SK-N-SH treated with all-trans-retinoic acid at 6 μM for 48 hours (cell line): ENCODE measurements at regions not wholly inside any gene's neighbourhood (a gene's known extent, or its start where the extent isn't known, plus 50 kb on each side); places are given as distances from the start of the nearest gene placed in this dataset.

ENCODE experiments used
- CSDC2 ChIP-seq: fragments of 250-450 bp; sonication (Bioruptor Pico); IDR thresholded peaks from 2 replicates; pipeline ENCODE4 v1.5.0; 2020; ENCODE audit warnings: mild to moderate bottlenecking, moderate library complexity
- CSRNP3 ChIP-seq: fragments of 250-450 bp; sonication (Bioruptor Pico); IDR thresholded peaks from 2 replicates; pipeline ENCODE4 v1.5.1; 2021; ENCODE audit warnings: mild to moderate bottlenecking, moderate library complexity
- GLIS3 ChIP-seq: fragments of 250-450 bp; sonication (Bioruptor Pico); IDR thresholded peaks from 2 replicates; pipeline ENCODE4 v1.5.0; 2020; ENCODE audit warnings: mild to moderate bottlenecking, moderate library complexity
- ZFP30 ChIP-seq: fragments of 450-650 bp; formaldehyde crosslinking; IDR thresholded peaks from 2 replicates; pipeline ENCODE4 v1.5.0; 2022; ENCODE audit warnings: mild to moderate bottlenecking, moderate library complexity

DNA sequence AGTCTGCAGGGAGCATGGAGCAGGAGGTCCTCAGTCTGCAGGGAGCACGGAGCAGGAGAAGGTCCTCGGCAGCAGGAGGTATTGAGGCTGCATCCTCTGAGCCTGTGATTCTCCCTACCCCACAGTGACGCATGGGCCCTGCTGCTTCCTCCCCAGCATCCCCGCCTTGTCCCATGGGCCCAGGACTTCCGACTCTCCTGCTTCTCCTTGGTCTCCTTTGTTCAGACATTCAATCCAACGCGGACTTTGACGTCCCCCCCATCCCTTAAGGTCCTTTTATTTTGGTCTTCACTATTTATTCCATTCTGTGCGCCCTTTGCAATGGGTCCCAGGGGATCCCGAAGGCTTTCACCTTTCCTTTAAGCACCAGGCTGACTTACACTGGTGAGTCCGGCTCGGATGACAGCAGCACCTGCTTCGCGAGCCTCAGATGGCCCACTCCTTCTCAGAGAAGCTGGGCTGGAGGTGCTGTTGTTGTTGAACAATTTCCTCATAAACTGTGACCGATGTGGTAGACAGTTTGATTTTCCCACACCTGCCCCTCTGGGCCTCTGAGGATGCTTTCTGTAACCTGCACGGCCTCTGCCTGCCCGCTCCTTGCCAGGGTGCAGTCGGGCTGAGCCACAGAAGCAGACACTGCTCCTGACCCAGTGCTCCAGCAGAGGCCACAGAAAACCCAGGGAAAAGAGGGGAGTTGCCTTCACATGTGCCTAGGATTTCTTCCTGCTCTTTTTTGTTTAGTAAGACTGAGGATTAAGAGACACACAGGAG is 407.2 kb upstream of the SHH start:
- TF ChIP-seq CSRNP3 (CRISPR knock-in tag) (no peak), GLIS3 (CRISPR knock-in tag) (no peak), CSDC2 (CRISPR knock-in tag) (no peak), ZFP30 (no peak)
